ENCODE measurements at regions not wholly inside any gene's neighbourhood (a gene's known extent, or its start where the extent isn't known, plus 50 kb on each side); places are given as distances from the start of the nearest gene placed in this dataset.

- no peak for DNase-seq
- Histone ChIP-seq H3K27me3 (replicated peaks; ENCODE audit: insufficient read depth, low read length) (peaks cover 85% of the 10 kb centered on the region), H3K4me1 (ENCODE audit: low read length) (no peaks in the 10 kb centered on the region), H2AFZ (ENCODE audit: low read length) (no peak overlapping the region), H3K4me3 (ENCODE audit: low read length) (no peak overlapping the region), H3K9ac (ENCODE audit: low read length) (no peak overlapping the region), H3K27ac (ENCODE audit: low read length) (no peak overlapping the region), H3K9me2 (replicated peaks; ENCODE audit: insufficient read depth, low read length) (no peaks in the 10 kb centered on the region), H3K9me3 (replicated peaks; ENCODE audit: insufficient read depth, low read length) (no peaks in the 10 kb centered on the region), H3K36me3 (replicated peaks; ENCODE audit: insufficient read depth, low read length) (no peaks in the 10 kb centered on the region), H3F3A (ENCODE audit: insufficient read depth, low read length) (no peaks in the 10 kb centered on the region), H4K20me1 (ENCODE audit: insufficient read depth, low read length) (no peaks in the 10 kb centered on the region), H3K79me2 (ENCODE audit: low read length) (no peaks in the 10 kb centered on the region), H3K4me2 (ENCODE audit: low read depth, low read length) (no peak overlapping the region)
- no peak for TF ChIP-seq EZH2 (optimal IDR thresholded peaks at IDR 0.05; ENCODE audit: low read depth, low read length)
- no peak for TF ChIP-seq CTCF (IDR thresholded peaks at IDR 0.05; ENCODE audit: low read length)
- no peak for TF ChIP-seq EZH2phosphoT487 (IDR thresholded peaks at IDR 0.05; ENCODE audit: low read length)
These were observed 630.2 kb downstream of the BRD1 start for GRCh38 chr22:49197505-49197904.

- H2AFZ ChIP-seq (ENCODE audit: low read length) = no peak overlapping the region
- no peak overlapping the region for H3K4me2 ChIP-seq (ENCODE audit: low read depth, low read length)
- no peaks in the 10 kb centered on the region for H3K4me1 ChIP-seq (ENCODE audit: low read length)
- H3K27me3 ChIP-seq (replicated peaks; ENCODE audit: insufficient read depth, low read length) = peaks cover 88% of the 10 kb centered on the region
- H4K20me1 ChIP-seq (ENCODE audit: insufficient read depth, low read length) = no peaks in the 10 kb centered on the region
- H3K79me2 ChIP-seq (ENCODE audit: low read length) = no peaks in the 10 kb centered on the region
- H3K9me2 ChIP-seq (replicated peaks; ENCODE audit: insufficient read depth, low read length) = no peaks in the 10 kb centered on the region
- no peak overlapping the region for H3K9ac ChIP-seq (ENCODE audit: low read length)
- no peak for DNase-seq
- TF ChIP-seq CTCF (IDR thresholded peaks at IDR 0.05; ENCODE audit: low read length) (no peak), EZH2phosphoT487 (IDR thresholded peaks at IDR 0.05; ENCODE audit: low read length) (no peak), EZH2 (optimal IDR thresholded peaks at IDR 0.05; ENCODE audit: low read depth, low read length) (no peak)
- no peak overlapping the region for H3K4me3 ChIP-seq (ENCODE audit: low read length)
- no peak overlapping the region for H3K27ac ChIP-seq (ENCODE audit: low read length)
- no peaks in the 10 kb centered on the region for H3K9me3 ChIP-seq (replicated peaks; ENCODE audit: insufficient read depth, low read length)
- H3F3A ChIP-seq (ENCODE audit: insufficient read depth, low read length) = no peaks in the 10 kb centered on the region
- H3K36me3 ChIP-seq (replicated peaks; ENCODE audit: insufficient read depth, low read length) = no peaks in the 10 kb centered on the region
These were observed 631.6 kb downstream of the BRD1 start for GRCh38 chr22:49196046-49196511.

GRCh38 chr22:49195636-49196035 is 632.0 kb downstream of the BRD1 start:
- Histone ChIP-seq H3K9ac (ENCODE audit: low read length) (no peak overlapping the region), H3K79me2 (ENCODE audit: low read length) (no peaks in the 10 kb centered on the region), H3K27ac (ENCODE audit: low read length) (no peak overlapping the region), H3K4me1 (ENCODE audit: low read length) (no peaks in the 10 kb centered on the region), H3F3A (ENCODE audit: insufficient read depth, low read length) (no peaks in the 10 kb centered on the region), H3K4me3 (ENCODE audit: low read length) (no peak overlapping the region), H4K20me1 (ENCODE audit: insufficient read depth, low read length) (no peaks in the 10 kb centered on the region), H3K9me3 (replicated peaks; ENCODE audit: insufficient read depth, low read length) (no peaks in the 10 kb centered on the region), H3K27me3 (replicated peaks; ENCODE audit: insufficient read depth, low read length) (peaks cover 88% of the 10 kb centered on the region), H3K4me2 (ENCODE audit: low read depth, low read length) (no peak overlapping the region), H3K9me2 (replicated peaks; ENCODE audit: insufficient read depth, low read length) (no peaks in the 10 kb centered on the region), H2AFZ (ENCODE audit: low read length) (no peak overlapping the region), H3K36me3 (replicated peaks; ENCODE audit: insufficient read depth, low read length) (no peaks in the 10 kb centered on the region)
- DNase-seq = no peak
- no peak for TF ChIP-seq EZH2 (optimal IDR thresholded peaks at IDR 0.05; ENCODE audit: low read depth, low read length)
- TF ChIP-seq CTCF (IDR thresholded peaks at IDR 0.05; ENCODE audit: low read length) = no peak

Measured in MM.1S (cell line).